GM19397 (cell line): ENCODE measurements at regions not wholly inside any gene's neighbourhood (a gene's known extent, or its start where the extent isn't known, plus 50 kb on each side); places are given as distances from the start of the nearest gene placed in this dataset.

Experiments used
- ATAC-seq: cut with Tn5 transposase; IDR thresholded peaks from one replicate; pipeline ENCODE4 v1.9.1; 2021; ENCODE audit warnings: mild to moderate bottlenecking, moderate library complexity; ENCODE audit not compliant: unreplicated experiment

GRCh38 chr19:31096062-31096830 lies 253.0 kb downstream of the TSHZ3 start:
- no peak for ATAC-seq

- ATAC-seq, result no peak
Measured at GRCh38 chr19:31095100-31095804, 254.0 kb downstream of the TSHZ3 start.

GRCh38 chr19:31092274-31092673 lies 257.0 kb downstream of the TSHZ3 start:
- no peak for ATAC-seq

GRCh38 chr19:31089681-31090080 lies 259.6 kb downstream of the TSHZ3 start:
- no peak for ATAC-seq

- ATAC-seq, result no peak
Measured at GRCh38 chr19:31085125-31085524, 264.1 kb downstream of the TSHZ3 start.

- no peak for ATAC-seq
Measured at GRCh38 chr19:31083105-31083504, 266.1 kb downstream of the TSHZ3 start.

GRCh38 chr19:31075146-31075655 lies 274.0 kb downstream of the TSHZ3 start:
- no peak for ATAC-seq

- no peak for ATAC-seq
Measured at GRCh38 chr19:31074199-31075125, 274.8 kb downstream of the TSHZ3 start.

- no peak for ATAC-seq
Measured at GRCh38 chr19:31073485-31074198, 275.6 kb downstream of the TSHZ3 start.

DNA sequence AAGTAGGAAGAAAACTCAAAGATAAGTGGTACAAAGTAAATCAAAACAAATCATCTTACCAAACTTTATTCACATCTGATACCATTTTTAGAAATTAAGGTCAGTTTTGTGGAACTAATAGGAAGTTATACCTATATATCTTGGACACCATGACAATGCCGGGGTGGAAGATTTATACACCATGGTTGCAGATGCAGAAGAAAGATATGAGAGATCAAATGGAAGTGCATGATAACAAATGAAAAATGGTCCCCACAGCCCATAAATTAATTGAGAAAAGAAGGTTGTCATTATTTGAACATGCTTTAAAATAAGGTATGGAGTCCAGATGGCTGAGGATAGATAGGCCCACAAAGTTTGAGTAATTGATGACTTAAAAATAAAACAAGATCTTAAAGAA lies 276.8 kb downstream of the TSHZ3 start:
- no peak for ATAC-seq

DNA sequence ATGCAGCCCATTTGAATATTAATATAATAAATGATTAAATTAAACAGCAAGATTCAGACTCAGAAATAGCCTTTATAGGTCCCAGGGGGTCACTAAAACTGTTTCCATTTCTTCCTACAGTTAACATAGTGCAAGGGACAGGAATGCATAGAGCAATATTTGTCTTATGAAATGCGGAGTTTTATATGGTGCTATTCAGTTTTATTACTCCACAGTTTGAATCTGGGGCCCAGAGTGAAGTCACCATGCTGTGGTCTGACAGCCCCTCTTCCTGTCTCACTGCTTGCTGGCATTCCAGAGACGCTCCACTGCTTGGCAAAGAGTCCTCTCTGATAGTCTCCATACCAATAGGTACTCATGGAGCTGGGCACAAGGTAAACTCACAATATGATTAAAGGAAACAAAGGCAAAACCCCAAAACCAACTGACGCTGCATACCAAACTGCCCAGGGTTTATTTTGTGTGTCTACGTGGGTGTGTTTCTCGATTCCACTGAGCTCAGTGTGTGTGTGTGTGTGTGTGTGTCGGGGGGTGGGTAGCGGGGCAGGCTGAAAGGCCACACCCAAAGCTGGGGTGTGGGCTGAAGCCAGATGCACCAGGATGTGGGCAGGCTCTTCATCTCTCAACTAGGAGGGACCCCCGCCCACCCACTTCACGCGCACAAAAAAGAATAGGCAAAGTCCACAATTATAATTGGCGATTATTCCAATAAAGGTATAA lies 277.9 kb downstream of the TSHZ3 start:
- ATAC-seq, result no peak

- no peak for ATAC-seq
Measured at GRCh38 chr19:31070146-31071065, 278.8 kb downstream of the TSHZ3 start.

- ATAC-seq, result no peak
Measured at GRCh38 chr19:31068268-31068667, 281.0 kb downstream of the TSHZ3 start.

DNA sequence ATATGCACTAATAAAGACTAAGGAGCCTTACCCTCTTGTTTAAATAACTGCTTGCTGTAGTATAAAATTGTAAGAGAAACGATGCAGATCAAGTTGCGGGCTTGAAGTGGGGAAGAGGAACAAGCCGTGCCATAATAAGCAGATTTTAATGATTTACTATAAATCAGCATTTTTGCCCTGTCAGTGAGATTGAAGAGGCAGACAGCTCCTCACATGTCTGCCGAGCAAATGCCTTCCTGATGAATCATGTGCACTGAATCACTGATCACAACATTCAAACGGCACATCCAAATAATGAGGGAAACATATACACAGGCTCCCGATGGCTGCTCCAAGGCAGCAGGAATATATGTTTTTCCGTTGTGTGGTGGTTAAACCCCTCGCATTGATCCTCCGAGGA lies 282.9 kb downstream of the TSHZ3 start:
- no peak for ATAC-seq

DNA sequence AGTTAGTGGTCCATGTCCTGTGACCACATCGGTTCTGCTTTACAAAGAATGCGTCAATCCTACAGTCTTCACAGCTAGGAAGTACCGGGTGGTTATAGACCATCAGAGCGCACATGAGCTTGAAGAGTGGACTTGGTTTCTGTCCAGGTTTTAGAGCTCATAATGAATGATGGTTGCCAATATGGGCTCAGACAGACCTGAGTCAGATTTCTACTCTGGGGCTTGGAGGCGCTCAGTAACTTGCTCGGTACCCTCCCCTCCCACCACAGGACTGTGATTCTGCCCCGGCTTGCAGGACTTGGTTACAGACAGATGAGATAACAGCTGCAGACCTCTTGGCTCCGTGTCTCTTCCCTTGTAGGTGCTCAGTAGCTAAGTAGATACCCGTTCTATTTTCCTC lies 284.7 kb downstream of the TSHZ3 start:
- ATAC-seq, result no peak

- ATAC-seq, result no peak
Measured at GRCh38 chr19:31058676-31059340, 290.4 kb downstream of the TSHZ3 start.

DNA sequence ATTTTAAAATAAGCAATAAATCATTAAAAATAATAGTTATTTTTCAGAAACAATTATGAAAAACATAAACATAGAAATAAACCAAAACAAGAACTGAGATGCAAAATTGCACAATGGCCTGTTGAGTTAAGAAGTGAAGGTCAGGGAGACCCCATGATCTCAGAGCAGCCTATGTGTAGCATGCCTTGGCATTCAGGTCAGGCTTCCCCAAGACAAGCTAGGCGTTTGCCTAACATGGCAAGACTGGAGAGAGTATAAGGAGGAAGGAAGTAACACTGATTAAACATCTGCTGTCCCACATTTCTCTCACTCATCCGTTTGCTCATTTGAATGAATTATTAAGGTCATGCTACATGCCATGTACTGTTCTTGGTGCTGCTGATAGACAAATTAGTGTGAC lies 291.8 kb downstream of the TSHZ3 start:
- no peak for ATAC-seq

DNA sequence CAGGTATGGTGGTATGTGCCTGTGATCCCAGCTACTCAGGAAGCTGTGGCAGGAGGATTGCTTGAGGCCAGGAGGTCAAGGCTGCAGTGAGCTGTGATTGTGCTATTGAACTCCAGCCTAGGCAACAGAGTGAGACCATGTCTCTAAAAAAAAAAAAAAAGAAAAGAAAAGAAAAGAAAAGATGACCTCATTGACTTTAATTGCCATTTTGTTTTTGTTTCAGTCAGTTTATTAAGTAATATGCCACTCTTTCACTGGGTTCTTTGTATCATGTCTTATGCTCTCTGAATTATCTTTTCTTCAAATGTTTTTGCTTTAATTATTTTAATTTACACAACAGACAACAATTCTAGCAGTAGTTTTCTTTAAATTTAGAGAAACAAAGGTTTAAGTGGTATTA lies 293.8 kb downstream of the TSHZ3 start:
- no peak for ATAC-seq
